PC-3 (cell line): ENCODE measurements at regions not wholly inside any gene's neighbourhood (a gene's known extent, or its start where the extent isn't known, plus 50 kb on each side); places are given as distances from the start of the nearest gene placed in this dataset.
"Not testable (repeated sequence)": the region's sequence is repeated elsewhere in the genome, so short reads cannot be mapped to it uniquely, and the experiment has no call there.

Source experiments
- ATAC-seq: fragments of 200-7000 bp; cut with Tn5 transposase; 2 replicates; pipeline ENCODE4 v1.9.1; 2020; ENCODE audit warnings: mild to moderate bottlenecking, moderate library complexity
- BruUV-seq: library from RNA; stranded (reverse); fragments of 400-500 nt; replicated peaks from 2 replicates; lab custom pipeline; 2021; lab: Mats Ljungman, UMichigan
- CTCF ChIA-PET: fragments of 300-600 bp; sonication (Branson Sonifier 250); formaldehyde crosslinking; loops from one replicate; lab custom pipeline; 2022; ENCODE audit warnings: antibody characterized with exemption; lab: Charles Lee
- POLR2A ChIA-PET: fragments of 300-600 bp; sonication (Branson Sonifier 250); formaldehyde crosslinking; loops from one replicate; lab custom pipeline; 2022; ENCODE audit warnings: antibody characterized with exemption; ENCODE audit not compliant: unreplicated experiment; lab: Charles Lee
- DNase-seq: peaks from one replicate; pipeline ENCODE4 v3.0.0-alpha.2; 2015
- H2AFZ ChIP-seq: fragments of 300-600 bp; sonication (generic); 2 replicates; pipeline ENCODE4 v1.6.0; 2016; ENCODE audit warnings: antibody characterized with exemption, low read length
- H3F3A ChIP-seq: fragments of 300-600 bp; sonication (generic); one replicate; pipeline ENCODE4 v1.6.0; 2017; ENCODE audit warnings: antibody characterized with exemption, low read length, control low read depth, mild to moderate bottlenecking; ENCODE audit not compliant: unreplicated experiment
- H3K27ac ChIP-seq: fragments of 300-600 bp; sonication (generic); 2 replicates; pipeline ENCODE4 v1.5.1; 2016; ENCODE audit warnings: mild to moderate bottlenecking, low read length
- H3K27me3 ChIP-seq: fragments of 300-600 bp; sonication (generic); 2 replicates; pipeline ENCODE4 v1.6.1; 2016; ENCODE audit warnings: low read length, mixed read lengths
- H3K36me3 ChIP-seq: fragments of 300-600 bp; sonication (generic); 2 replicates; pipeline ENCODE4 v1.6.1; 2016; ENCODE audit warnings: low read depth, mixed run types, low read length, mixed read lengths
- H3K4me1 ChIP-seq: fragments of 300-600 bp; sonication (generic); 2 replicates; pipeline ENCODE4 v1.5.1; 2016; ENCODE audit warnings: low read length; ENCODE audit not compliant: insufficient read depth
- H3K4me2 ChIP-seq: fragments of 300-600 bp; sonication (generic); 2 replicates; pipeline ENCODE4 v1.6.0; 2016; ENCODE audit warnings: low read length
- H3K4me3 ChIP-seq: fragments of 300-600 bp; sonication (generic); 2 replicates; pipeline ENCODE4 v1.5.1; 2016; ENCODE audit warnings: mild to moderate bottlenecking, low read length, mixed read lengths
- H3K79me2 ChIP-seq: fragments of 300-600 bp; sonication (generic); 2 replicates; pipeline ENCODE4 v1.6.1; 2017; ENCODE audit warnings: low read length, mixed read lengths
- H3K9ac ChIP-seq: fragments of 300-600 bp; sonication (generic); 2 replicates; pipeline ENCODE4 v1.6.0; 2016; ENCODE audit warnings: mild to moderate bottlenecking, low read length
- H3K9me2 ChIP-seq: fragments of 300-600 bp; sonication (generic); replicated peaks from 2 replicates; pipeline ENCODE4 v1.6.1; 2016; ENCODE audit warnings: mixed run types, low read length, mixed read lengths
- H3K9me3 ChIP-seq: fragments of 300-600 bp; sonication (generic); 2 replicates; pipeline ENCODE4 v1.6.1; 2016; ENCODE audit warnings: low read length, mixed read lengths
- H4K20me1 ChIP-seq: fragments of 300-600 bp; sonication (generic); 2 replicates; pipeline ENCODE4 v1.6.1; 2016; ENCODE audit warnings: low read length, mixed read lengths
- CTCF ChIP-seq: fragments of 300-600 bp; sonication (generic); conservative IDR thresholded peaks from 2 replicates; pipeline ENCODE4 v1.5.1; 2017; ENCODE audit warnings: antibody characterized with exemption, low read depth, mild to moderate bottlenecking, low read length
- EZH2 ChIP-seq: fragments of 300-600 bp; sonication (generic); IDR thresholded peaks from one replicate; pipeline ENCODE4 v1.6.1; 2017; ENCODE audit warnings: antibody characterized with exemption, mild to moderate bottlenecking, low read length; ENCODE audit not compliant: unreplicated experiment
- EZH2phosphoT487 ChIP-seq: fragments of 300-600 bp; sonication (generic); IDR thresholded peaks from 2 replicates; pipeline ENCODE4 v1.6.1; 2018; ENCODE audit warnings: mild to moderate bottlenecking, antibody characterized with exemption, low read length, borderline replicate concordance
- intact Hi-C: fragments of 100-400 bp; cut with micrococcal nuclease; formaldehyde crosslinking; loops from 2 replicates; pipeline ENCODE4 v1.9.0; 2023

GRCh38 chr5:26386532-26386931 is 651.9 kb downstream of the CDH9 start:
- H3K79me2 ChIP-seq: no peaks in the 10 kb centered on the region
- H2AFZ ChIP-seq: no peak overlapping the region
- POLR2A ChIA-PET: no interaction called here
- ATAC-seq (no peak), DNase-seq (no peak)
- H3K9me2 ChIP-seq: no peaks in the 10 kb centered on the region
- H3K27ac ChIP-seq: no peak overlapping the region
- H4K20me1 ChIP-seq: no peaks in the 10 kb centered on the region
- intact Hi-C loops: no loop called here
- no peaks in the 10 kb centered on the region for H3K27me3 ChIP-seq
- no peak overlapping the region for H3K4me3 ChIP-seq
- no peak overlapping the region for H3K4me2 ChIP-seq
- no peaks in the 10 kb centered on the region for H3F3A ChIP-seq
- no TSS peak for BruUV-seq
- no peaks in the 10 kb centered on the region for H3K36me3 ChIP-seq
- TF ChIP-seq CTCF (no peak), EZH2 (no peak), EZH2phosphoT487 (no peak)
- no peak overlapping the region for H3K9ac ChIP-seq
- peaks cover 26% of the 10 kb centered on the region for H3K4me1 ChIP-seq
- CTCF ChIA-PET: no interaction called here
- H3K9me3 ChIP-seq: no peaks in the 10 kb centered on the region

- H3F3A ChIP-seq, H3K9me2 ChIP-seq, DNase-seq, H3K9me3 ChIP-seq, H3K27ac ChIP-seq, H3K4me3 ChIP-seq, ATAC-seq, H3K79me2 ChIP-seq, H3K4me2 ChIP-seq, intact Hi-C loops, POLR2A ChIA-PET, H3K36me3 ChIP-seq, H3K9ac ChIP-seq, H2AFZ ChIP-seq, H3K4me1 ChIP-seq, BruUV-seq, H4K20me1 ChIP-seq, H3K27me3 ChIP-seq, CTCF ChIA-PET: not testable (repeated sequence)
Measured at GRCh38 chr5:26364624-26365023, 673.8 kb downstream of the CDH9 start.

- no peak overlapping the region for H3K4me3 ChIP-seq
- TF ChIP-seq CTCF (no peak), EZH2phosphoT487 (no peak), EZH2 (no peak)
- POLR2A ChIA-PET: no interaction called here
- no peak overlapping the region for H2AFZ ChIP-seq
- H3K4me1 ChIP-seq: no peaks in the 10 kb centered on the region
- no peaks in the 10 kb centered on the region for H4K20me1 ChIP-seq
- ATAC-seq: no peak
- H3K9me2 ChIP-seq: no peaks in the 10 kb centered on the region
- CTCF ChIA-PET: no interaction called here
- H3K4me2 ChIP-seq: no peak overlapping the region
- BruUV-seq: no TSS peak
- H3K9me3 ChIP-seq: no peaks in the 10 kb centered on the region
- no peaks in the 10 kb centered on the region for H3F3A ChIP-seq
- DNase-seq: no peak
- H3K36me3 ChIP-seq: no peaks in the 10 kb centered on the region
- H3K27ac ChIP-seq: no peak overlapping the region
- no peaks in the 10 kb centered on the region for H3K79me2 ChIP-seq
- H3K9ac ChIP-seq: no peak overlapping the region
- H3K27me3 ChIP-seq: no peaks in the 10 kb centered on the region
- intact Hi-C loops: no loop called here
Measured at GRCh38 chr5:26343801-26344325, 694.5 kb downstream of the CDH9 start.
